NCI-H748 (cell line): ENCODE measurements at regions not wholly inside any gene's neighbourhood (a gene's known extent, or its start where the extent isn't known, plus 50 kb on each side); places are given as distances from the start of the nearest gene placed in this dataset.

Source experiments
- DNase-seq: peaks from one replicate; lab custom pipeline; 2025; ENCODE audit not compliant: unreplicated experiment; lab: John Stamatoyannopoulos, UW

GRCh38 chr3:8189051-8189450, 312.6 kb upstream of the LMCD1 start:
- DNase-seq = no peak

GRCh38 chr3:8191406-8191805, 310.2 kb upstream of the LMCD1 start:
- no peak for DNase-seq

- DNase-seq = no peak
Measured at GRCh38 chr3:8197384-8197783, 304.2 kb upstream of the LMCD1 start.

- DNase-seq = no peak
Measured at GRCh38 chr3:8198605-8199004, 303.0 kb upstream of the LMCD1 start.

- DNase-seq = no peak
Measured at GRCh38 chr3:8200996-8201395, 300.6 kb upstream of the LMCD1 start.

GRCh38 chr3:8201886-8202285, 299.7 kb upstream of the LMCD1 start:
- DNase-seq = peak; percentile 1

GRCh38 chr3:8204331-8204730, 297.3 kb upstream of the LMCD1 start:
- DNase-seq = no peak

- DNase-seq = no peak
Measured at GRCh38 chr3:8204853-8205650, 296.6 kb upstream of the LMCD1 start.

- DNase-seq = no peak
Measured at GRCh38 chr3:8205881-8206280, 295.7 kb upstream of the LMCD1 start.

- DNase-seq = no peak
Measured at GRCh38 chr3:8206971-8207617, 294.5 kb upstream of the LMCD1 start.

- no peak for DNase-seq
Measured at GRCh38 chr3:8210882-8211341, 290.7 kb upstream of the LMCD1 start.

GRCh38 chr3:8212794-8213193, 288.8 kb upstream of the LMCD1 start:
- no peak for DNase-seq

GRCh38 chr3:8213286-8213685, 288.3 kb upstream of the LMCD1 start:
- DNase-seq = no peak

- no peak for DNase-seq
Measured at GRCh38 chr3:8215821-8216220, 285.8 kb upstream of the LMCD1 start.

GRCh38 chr3:8218353-8218940, 283.2 kb upstream of the LMCD1 start:
- no peak for DNase-seq

- DNase-seq = no peak
Measured at GRCh38 chr3:8220291-8220690, 281.3 kb upstream of the LMCD1 start.

GRCh38 chr3:8223766-8224165, 277.9 kb upstream of the LMCD1 start:
- DNase-seq = no peak

- DNase-seq = no peak
Measured at GRCh38 chr3:8224941-8225340, 276.7 kb upstream of the LMCD1 start.

GRCh38 chr3:8233938-8234337, 267.7 kb upstream of the LMCD1 start:
- no peak for DNase-seq

GRCh38 chr3:8236264-8236663, 265.4 kb upstream of the LMCD1 start:
- DNase-seq = no peak

GRCh38 chr3:8237893-8238292, 263.7 kb upstream of the LMCD1 start:
- DNase-seq = no peak

GRCh38 chr3:8238432-8238831, 263.2 kb upstream of the LMCD1 start:
- no peak for DNase-seq
